Thoracic aorta (tissue), 2 donors: ENCODE measurements at regions not wholly inside any gene's neighbourhood (a gene's known extent, or its start where the extent isn't known, plus 50 kb on each side); places are given as distances from the start of the nearest gene placed in this dataset.

Source experiments
- ATAC-seq: fragments of 150-250 bp; one replicate; pipeline ENCODE4 v1.8.0; 2017; ENCODE audit warnings: low read depth; ENCODE audit not compliant: insufficient number of reproducible peaks, low FRiP score
- DNase-seq: peaks from one replicate; pipeline ENCODE4 v3.0.0-alpha.2; 2020; ENCODE audit warnings: low spot score
- H3K27ac ChIP-seq, 2 donors: fragments of 200-600 bp; sonication (generic); 1 replicate in 1 of 2; 2 replicates in 1 of 2; pipeline ENCODE4 v1.5.1; 2016; ENCODE audit warnings: mild to moderate bottlenecking in 2 of 2, moderate library complexity in 2 of 2
- H3K27me3 ChIP-seq: fragments of 200-600 bp; sonication (generic); replicated peaks from 2 replicates; pipeline ENCODE4 v1.6.0; 2016; ENCODE audit warnings: mild to moderate bottlenecking; ENCODE audit not compliant: insufficient read depth
- H3K36me3 ChIP-seq: fragments of 200-600 bp; sonication (generic); one replicate; pipeline ENCODE4 v1.5.1; 2016
- H3K4me1 ChIP-seq, 2 donors: fragments of 200-600 bp; sonication (generic); 1 replicate in 1 of 2; 2 replicates in 1 of 2; pipeline versions ENCODE4 v1.5.1 to v1.6.0; 2016; ENCODE audit warnings: low read depth in 2 of 2, mild to moderate bottlenecking in 1 of 2; ENCODE audit not compliant: control insufficient read depth in 1 of 2
- H3K4me3 ChIP-seq: fragments of 200-600 bp; sonication (generic); 2 replicates; pipeline ENCODE4 v1.5.1; 2016; ENCODE audit warnings: mild to moderate bottlenecking
- H3K9me3 ChIP-seq: fragments of 200-600 bp; sonication (generic); 2 replicates; pipeline ENCODE4 v1.5.1; 2016
- TF ChIP-seq, protein P1 (sequence below): fragments of 200-600 bp; sonication (generic); IDR thresholded peaks from one replicate; pipeline ENCODE4 v1.5.1; 2019; ENCODE audit warnings: antibody characterized with exemption

DNA sequence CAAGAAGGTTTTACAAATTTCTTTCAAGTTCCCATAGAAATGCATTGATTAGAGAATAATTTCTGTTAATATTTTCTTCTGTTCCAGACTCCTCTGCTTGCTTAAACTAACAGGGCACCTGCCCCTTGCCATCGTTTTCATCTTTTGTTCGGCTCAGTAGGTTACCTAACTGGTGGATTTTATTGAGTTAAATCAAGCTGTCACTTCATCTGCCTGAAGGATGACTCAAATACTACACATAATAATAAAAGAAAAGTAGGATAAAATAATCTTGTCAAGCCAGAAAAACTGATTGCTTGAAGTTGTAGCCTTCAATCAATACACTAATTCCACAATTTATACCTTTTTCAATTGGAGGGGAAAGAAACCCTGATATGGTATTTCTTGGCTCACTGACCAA, 234.0 kb downstream of the NR4A2 start:
- Histone ChIP-seq H3K4me1 (no peaks in the 10 kb centered on the region), H3K9me3 (no peaks in the 10 kb centered on the region), H3K27ac (no peak overlapping the region), H3K4me3 (no peak overlapping the region), H3K36me3 (no peaks in the 10 kb centered on the region), H3K27me3 (no peaks in the 10 kb centered on the region)
- DNase-seq (no peak), ATAC-seq (no peak)
- TF ChIP-seq, protein P1, sequence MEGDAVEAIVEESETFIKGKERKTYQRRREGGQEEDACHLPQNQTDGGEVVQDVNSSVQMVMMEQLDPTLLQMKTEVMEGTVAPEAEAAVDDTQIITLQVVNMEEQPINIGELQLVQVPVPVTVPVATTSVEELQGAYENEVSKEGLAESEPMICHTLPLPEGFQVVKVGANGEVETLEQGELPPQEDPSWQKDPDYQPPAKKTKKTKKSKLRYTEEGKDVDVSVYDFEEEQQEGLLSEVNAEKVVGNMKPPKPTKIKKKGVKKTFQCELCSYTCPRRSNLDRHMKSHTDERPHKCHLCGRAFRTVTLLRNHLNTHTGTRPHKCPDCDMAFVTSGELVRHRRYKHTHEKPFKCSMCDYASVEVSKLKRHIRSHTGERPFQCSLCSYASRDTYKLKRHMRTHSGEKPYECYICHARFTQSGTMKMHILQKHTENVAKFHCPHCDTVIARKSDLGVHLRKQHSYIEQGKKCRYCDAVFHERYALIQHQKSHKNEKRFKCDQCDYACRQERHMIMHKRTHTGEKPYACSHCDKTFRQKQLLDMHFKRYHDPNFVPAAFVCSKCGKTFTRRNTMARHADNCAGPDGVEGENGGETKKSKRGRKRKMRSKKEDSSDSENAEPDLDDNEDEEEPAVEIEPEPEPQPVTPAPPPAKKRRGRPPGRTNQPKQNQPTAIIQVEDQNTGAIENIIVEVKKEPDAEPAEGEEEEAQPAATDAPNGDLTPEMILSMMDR = no peak

DNA sequence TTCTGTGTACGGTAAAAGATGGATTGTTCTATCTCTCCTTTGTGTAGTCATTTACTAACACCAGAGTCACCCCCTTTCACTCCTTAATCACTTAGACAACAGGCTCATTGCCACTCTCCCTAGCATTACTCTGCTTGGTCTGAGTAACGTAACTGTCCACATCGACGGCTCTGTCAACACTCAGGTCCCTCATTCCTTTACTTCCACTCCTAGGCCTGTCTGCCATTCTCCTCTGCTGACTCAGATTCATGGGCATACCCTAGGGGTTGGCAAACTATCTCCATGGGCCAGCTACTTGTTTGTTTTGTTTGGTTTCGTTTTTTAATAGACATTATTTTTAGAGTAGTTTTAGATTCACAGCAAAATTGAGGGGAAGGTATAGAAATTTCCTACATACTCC, 243.9 kb downstream of the NR4A2 start:
- H3K27me3 ChIP-seq = no peaks in the 10 kb centered on the region
- no peak for ATAC-seq
- TF ChIP-seq, protein P1 = no peak
- no peaks in the 10 kb centered on the region for H3K36me3 ChIP-seq
- no peaks in the 10 kb centered on the region for H3K4me1 ChIP-seq
- H3K9me3 ChIP-seq = no peaks in the 10 kb centered on the region
- H3K27ac ChIP-seq = no peak overlapping the region
- no peak for DNase-seq
- H3K4me3 ChIP-seq = no peak overlapping the region

DNA sequence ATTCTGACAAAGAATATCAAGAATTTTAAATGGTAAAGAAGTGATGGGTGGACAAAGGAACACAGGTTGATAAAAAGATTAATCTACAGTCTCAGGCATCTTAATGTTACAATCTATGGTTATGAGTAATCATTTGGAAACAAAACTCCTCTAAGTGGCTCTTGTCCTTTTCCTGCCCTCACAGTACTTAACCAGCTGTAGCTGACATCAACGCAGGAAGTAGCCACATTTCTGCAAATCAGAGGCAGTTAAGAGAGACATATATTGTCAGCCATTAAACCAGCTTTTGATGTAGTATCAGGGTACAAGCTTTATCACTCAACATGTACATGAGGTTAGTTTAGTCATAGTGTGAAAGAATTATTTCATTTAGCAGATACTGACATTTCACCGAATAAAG, 244.6 kb downstream of the NR4A2 start:
- TF ChIP-seq, protein P1 = no peak
- H3K27ac ChIP-seq = no peak overlapping the region
- ATAC-seq (no peak), DNase-seq (no peak)
- no peaks in the 10 kb centered on the region for H3K27me3 ChIP-seq
- no peaks in the 10 kb centered on the region for H3K9me3 ChIP-seq
- no peak overlapping the region for H3K4me3 ChIP-seq
- H3K36me3 ChIP-seq = no peaks in the 10 kb centered on the region
- H3K4me1 ChIP-seq = no peaks in the 10 kb centered on the region

DNA sequence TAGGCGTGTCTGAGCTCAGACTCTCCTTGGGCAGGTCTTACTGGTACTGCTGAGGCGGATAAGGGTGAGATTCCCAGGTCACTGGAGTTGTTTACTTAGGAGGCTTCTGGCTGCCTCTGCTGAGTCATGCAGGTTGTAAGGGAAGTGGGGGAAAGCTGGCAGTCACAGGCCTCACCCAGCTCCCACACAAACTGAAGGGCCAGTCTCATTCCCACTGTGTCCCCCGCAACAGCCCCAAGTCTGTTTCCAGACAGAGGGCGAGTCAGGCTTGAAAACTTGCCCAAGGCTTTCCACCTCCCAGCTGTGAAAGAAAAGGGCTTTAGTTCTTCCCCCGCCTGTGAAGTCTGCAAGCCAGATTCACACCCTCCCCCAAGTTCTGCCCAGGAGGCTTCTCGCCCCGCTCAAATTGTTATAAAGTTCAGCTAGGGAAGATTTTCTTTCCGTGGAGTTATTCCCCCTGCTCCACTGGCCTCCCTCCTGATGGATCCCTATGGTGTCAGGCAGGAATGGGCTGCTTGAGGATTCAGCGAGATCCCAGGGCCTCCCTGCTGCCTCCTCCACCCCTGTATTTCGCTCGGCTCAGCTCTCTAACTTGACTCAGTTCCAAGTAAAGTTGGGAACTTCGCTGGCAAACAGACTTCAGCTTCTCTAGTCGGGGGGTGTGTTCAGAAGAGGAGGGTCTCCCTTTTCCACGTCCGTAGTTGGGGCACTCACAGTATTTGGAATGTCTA, 248.6 kb downstream of the NR4A2 start:
- no peak for ATAC-seq
- no peak overlapping the region for H3K4me3 ChIP-seq
- TF ChIP-seq, protein P1 = no peak

DNA sequence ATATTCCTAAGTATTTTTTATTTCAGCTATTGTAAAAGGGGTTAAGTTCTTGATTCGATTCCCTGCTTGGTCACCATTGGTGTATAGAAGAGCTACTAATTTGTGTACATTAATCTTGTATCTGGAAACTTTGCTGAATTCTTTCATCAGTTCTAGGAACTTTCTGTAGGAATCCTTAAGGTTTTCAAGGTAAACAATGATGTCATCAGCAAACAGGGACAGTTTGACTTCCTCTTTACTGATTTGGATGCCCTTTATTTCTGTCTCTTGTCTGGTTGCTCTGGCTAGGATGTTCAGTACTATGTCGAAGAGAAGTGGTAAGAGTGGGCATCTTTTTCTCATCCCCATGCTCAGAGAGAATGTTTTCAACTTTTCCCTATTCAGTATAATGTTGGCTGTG, 252.7 kb downstream of the NR4A2 start:
- TF ChIP-seq, protein P1 = no peak
- no peak overlapping the region for H3K4me3 ChIP-seq
- no peak for DNase-seq

More for the DNA sequence above, 248.6 kb downstream of the NR4A2 start:
- Histone ChIP-seq H3K27me3 (no peaks in the 10 kb centered on the region), H3K9me3 (no peaks in the 10 kb centered on the region), H3K36me3 (no peaks in the 10 kb centered on the region), H3K4me1 (no peaks in the 10 kb centered on the region), H3K27ac (no peak overlapping the region)
- DNase-seq = no peak

More for the DNA sequence above, 252.7 kb downstream of the NR4A2 start:
- Histone ChIP-seq H3K27ac (no peak overlapping the region), H3K36me3 (no peaks in the 10 kb centered on the region), H3K27me3 (no peaks in the 10 kb centered on the region), H3K4me1 (no peaks in the 10 kb centered on the region), H3K9me3 (no peaks in the 10 kb centered on the region)
- no peak for ATAC-seq
